GM10266 (cell line): ENCODE measurements at regions not wholly inside any gene's neighbourhood (a gene's known extent, or its start where the extent isn't known, plus 50 kb on each side); places are given as distances from the start of the nearest gene placed in this dataset.

Experiments used
- DNase-seq: peaks from one replicate; pipeline ENCODE4 v3.0.0; 2012; ENCODE audit errors: extremely low spot score
- CTCF ChIP-seq: IDR thresholded peaks from 2 replicates; pipeline ENCODE4 v1.5.1; 2012; ENCODE audit warnings: mild to moderate bottlenecking, low read depth; ENCODE audit not compliant: control insufficient read depth, insufficient read depth; ENCODE audit errors: missing control alignments

GRCh38 chr4:185920171-185920570 is 108.2 kb upstream of the SORBS2 start:
- DNase-seq, result no peak
- TF ChIP-seq CTCF, result no peak

- no peak for TF ChIP-seq CTCF
- DNase-seq, result no peak
Measured at GRCh38 chr4:185920691-185921260, 108.8 kb upstream of the SORBS2 start.

- DNase-seq, result no peak
- no peak for TF ChIP-seq CTCF
Measured at GRCh38 chr4:185921583-185922555, 109.9 kb upstream of the SORBS2 start.

GRCh38 chr4:185924458-185925044 is 112.6 kb upstream of the SORBS2 start:
- TF ChIP-seq CTCF, result no peak
- no peak for DNase-seq

GRCh38 chr4:185925910-185926360 is 113.9 kb upstream of the SORBS2 start:
- no peak for TF ChIP-seq CTCF
- DNase-seq, result no peak

- TF ChIP-seq CTCF, result no peak
- DNase-seq, result no peak
Measured at GRCh38 chr4:185931375-185931774, 119.4 kb upstream of the SORBS2 start.

GRCh38 chr4:185931986-185932385 is 120.0 kb upstream of the SORBS2 start:
- no peak for DNase-seq
- no peak for TF ChIP-seq CTCF
